H1 (cell line): ENCODE measurements at regions not wholly inside any gene's neighbourhood (a gene's known extent, or its start where the extent isn't known, plus 50 kb on each side); places are given as distances from the start of the nearest gene placed in this dataset.

Experiments used
- CTCF ChIA-PET: fragments of 300-600 bp; sonication (Branson Sonifier 250); formaldehyde crosslinking; loops from one replicate; lab custom pipeline; 2021; ENCODE audit not compliant: partially characterized antibody; lab: Charles Lee
- POLR2A ChIA-PET: fragments of 300-600 bp; sonication (Branson Sonifier 250); formaldehyde crosslinking; loops from one replicate; lab custom pipeline; 2021; ENCODE audit warnings: inconsistent platforms; ENCODE audit not compliant: partially characterized antibody; lab: Charles Lee
- DNase-seq, 2 experiments: peaks; one replicate each; pipeline versions ENCODE4 v3.0.0 to v3.0.0-alpha.2; 2010 to 2022; ENCODE audit warnings: low spot score in 2 of 2, low read depth in 1 of 2, mixed read lengths in 1 of 2
- FAIRE-seq: peaks from 2 replicates; lab custom pipeline; 2011; peaks lifted over from hg19 to GRCh38; lab: Jason Lieb, UNC
- H2AFZ ChIP-seq: 2 replicates; pipeline ENCODE4 v1.8.1; 2012; ENCODE audit warnings: low read length, inconsistent platforms
- H2AK5ac ChIP-seq: 2 replicates; pipeline ENCODE4 v1.6.1; 2013; ENCODE audit warnings: low read depth, low read length
- H2BK120ac ChIP-seq: replicated peaks from 2 replicates; pipeline ENCODE3; 2013; ENCODE audit warnings: low read depth, low read length, inconsistent platforms
- H2BK12ac ChIP-seq: 2 replicates; pipeline ENCODE4 v1.6.1; 2013; ENCODE audit warnings: low read depth, low read length
- H2BK15ac ChIP-seq: 2 replicates; pipeline ENCODE4 v1.6.1; 2013; ENCODE audit warnings: low read length
- H2BK20ac ChIP-seq: 2 replicates; pipeline ENCODE4 v1.6.1; 2013; ENCODE audit warnings: low read length
- H2BK5ac ChIP-seq: 2 replicates; pipeline ENCODE4 v1.6.1; 2013; ENCODE audit warnings: low read depth, low read length
- H3K14ac ChIP-seq: 2 replicates; pipeline ENCODE4 v1.6.1; 2013; ENCODE audit warnings: inconsistent platforms; ENCODE audit not compliant: insufficient read length
- H3K18ac ChIP-seq: 2 replicates; pipeline ENCODE4 v1.6.1; 2013; ENCODE audit warnings: low read length; ENCODE audit errors: extremely low read depth
- H3K23ac ChIP-seq: 2 replicates; pipeline ENCODE4 v1.6.1; 2013; ENCODE audit warnings: inconsistent platforms; ENCODE audit not compliant: insufficient read length
- H3K23me2 ChIP-seq: 2 replicates; pipeline ENCODE4 v1.6.1; 2013; ENCODE audit warnings: low read depth, low read length
- H3K27ac ChIP-seq: 2 replicates; pipeline ENCODE4 v1.6.1; 2011; ENCODE audit warnings: low read depth, low read length, inconsistent platforms
- H3K27me3 ChIP-seq, 4 experiments: replicated peaks in 1 of 4; 1 replicate in 1 of 4; 2 replicates in 3 of 4; pipeline versions ENCODE4 v1.6.1 to v1.8.1; 2011 to 2013; ENCODE audit warnings: low read length in 3 of 4, mild to moderate bottlenecking in 3 of 4, inconsistent platforms in 2 of 4, mixed read lengths in 2 of 4, moderate library complexity in 1 of 4; ENCODE audit not compliant: control insufficient read depth in 3 of 4, insufficient read depth in 3 of 4; ENCODE audit errors: extremely low read depth in 1 of 4
- H3K36me3 ChIP-seq, 4 experiments: 2 replicates each; pipeline versions ENCODE4 v1.6.1 to v1.8.1; 2011 to 2013; ENCODE audit warnings: mild to moderate bottlenecking in 4 of 4, low read length in 3 of 4, moderate library complexity in 2 of 4, control low read depth in 1 of 4, inconsistent platforms in 1 of 4; ENCODE audit not compliant: insufficient read depth in 4 of 4, control insufficient read depth in 2 of 4
- H3K4ac ChIP-seq: replicated peaks from 2 replicates; pipeline ENCODE3; 2013; ENCODE audit warnings: low read length, low read depth, mixed read lengths, inconsistent platforms; ENCODE audit not compliant: insufficient read length
- H3K4me1 ChIP-seq, 4 experiments: replicated peaks in 1 of 4; 1 replicate in 1 of 4; 2 replicates in 3 of 4; pipeline versions ENCODE4 v1.6.1 to v1.8.1; 2011 to 2013; ENCODE audit warnings: low read length in 3 of 4, inconsistent platforms in 2 of 4, mixed read lengths in 1 of 4; ENCODE audit not compliant: insufficient read depth in 4 of 4, control insufficient read depth in 3 of 4
- H3K4me2 ChIP-seq, 2 experiments: 2 replicates each; pipeline versions ENCODE4 v1.6.1 to v1.8.1; 2011 to 2013; ENCODE audit warnings: low read depth in 2 of 2, low read length in 2 of 2, control low read depth in 1 of 2, inconsistent platforms in 1 of 2, mild to moderate bottlenecking in 1 of 2; ENCODE audit not compliant: insufficient read depth in 1 of 2
- H3K4me3 ChIP-seq, 4 experiments: fragments of 200-600, 300-600 bp in 1 of 4; sonication (generic), shearing (Covaris generic), sonication (Bioruptor Twin) in 1 of 4; 2 replicates each; pipeline versions ENCODE4 v1.5.1 to v1.8.1; 2011 to 2016; ENCODE audit warnings: low read length in 4 of 4, low read depth in 3 of 4, control low read depth in 2 of 4, inconsistent platforms in 2 of 4, mild to moderate bottlenecking in 2 of 4, mixed read lengths in 1 of 4, moderate library complexity in 1 of 4; ENCODE audit not compliant: insufficient read depth in 2 of 4; ENCODE audit errors: extremely low read depth in 1 of 4
- H3K56ac ChIP-seq: replicated peaks from 2 replicates; pipeline ENCODE3; 2013; ENCODE audit warnings: low read depth, mild to moderate bottlenecking, mixed read lengths, low read length, inconsistent platforms; ENCODE audit not compliant: insufficient read length
- H3K79me1 ChIP-seq: 2 replicates; pipeline ENCODE4 v1.6.1; 2013; ENCODE audit warnings: low read depth, low read length, control low read depth
- H3K79me2 ChIP-seq, 2 experiments: 2 replicates each; pipeline versions ENCODE4 v1.6.1 to v1.8.1; 2012 to 2013; ENCODE audit warnings: low read length in 2 of 2, mild to moderate bottlenecking in 2 of 2, inconsistent platforms in 1 of 2; ENCODE audit not compliant: insufficient read depth in 2 of 2, control insufficient read depth in 1 of 2
- H3K9ac ChIP-seq, 4 experiments: replicated peaks in 1 of 4; 1 replicate in 1 of 4; 2 replicates in 3 of 4; pipeline versions ENCODE4 v1.6.1 to v1.8.1; 2011 to 2013; ENCODE audit warnings: low read depth in 3 of 4, low read length in 3 of 4, control low read depth in 2 of 4, mild to moderate bottlenecking in 2 of 4, moderate library complexity in 2 of 4, inconsistent platforms in 1 of 4; ENCODE audit errors: extremely low read depth in 1 of 4
- H3K9me3 ChIP-seq, 2 experiments: 2 replicates each; pipeline versions ENCODE4 v1.6.1 to v1.8.1; 2012 to 2013; ENCODE audit warnings: mild to moderate bottlenecking in 2 of 2, moderate library complexity in 2 of 2, control low read depth in 1 of 2, inconsistent platforms in 1 of 2, low read depth in 1 of 2, low read length in 1 of 2, mixed read lengths in 1 of 2; ENCODE audit not compliant: insufficient read depth in 2 of 2
- H4K20me1 ChIP-seq, 2 experiments: replicated peaks in 1 of 2; 2 replicates each; pipeline versions ENCODE3 to v1.8.1; 2011 to 2013; ENCODE audit warnings: inconsistent platforms in 2 of 2, low read length in 2 of 2, mild to moderate bottlenecking in 1 of 2; ENCODE audit not compliant: insufficient read depth in 2 of 2, control insufficient read depth in 1 of 2
- H4K5ac ChIP-seq: 2 replicates; pipeline ENCODE4 v1.6.1; 2013; ENCODE audit warnings: low read length, low read depth, mixed read lengths, inconsistent platforms; ENCODE audit not compliant: insufficient read length
- H4K8ac ChIP-seq: 2 replicates; pipeline ENCODE4 v1.8.0; 2013; ENCODE audit warnings: mild to moderate bottlenecking, moderate library complexity, low read length, inconsistent platforms; ENCODE audit not compliant: insufficient read depth; ENCODE audit errors: extremely low read depth
- H4K91ac ChIP-seq: replicated peaks from 2 replicates; pipeline ENCODE3; 2013; ENCODE audit warnings: low read length, mixed read lengths, inconsistent platforms; ENCODE audit not compliant: insufficient read length
- CBX8 ChIP-seq: fragments of 300-800, 300-1000 bp; sonication (generic); IDR thresholded peaks from 2 replicates; pipeline ENCODE4 v1.7.1; 2016; ENCODE audit warnings: low read depth, low read length, borderline replicate concordance
- CTBP2 ChIP-seq: IDR thresholded peaks from 2 replicates; pipeline ENCODE4 v1.7.0; 2011; ENCODE audit warnings: borderline replicate concordance, mild to moderate bottlenecking, moderate library complexity, mixed read lengths, low read length; ENCODE audit not compliant: insufficient read depth, insufficient read length
- EGR1 ChIP-seq: IDR thresholded peaks from 2 replicates; pipeline ENCODE4 v1.6.1; 2011; ENCODE audit warnings: low read depth, low read length, borderline replicate concordance
- FOSL1 ChIP-seq: IDR thresholded peaks from 2 replicates; pipeline ENCODE4 v1.6.1; 2011; ENCODE audit warnings: mild to moderate bottlenecking, low read depth, low read length, moderate library complexity; ENCODE audit not compliant: insufficient read depth
- GTF2F1 ChIP-seq: IDR thresholded peaks from 2 replicates; pipeline ENCODE4 v1.6.1; 2012; ENCODE audit warnings: low read depth, low read length, improper control_type of control experiment, borderline replicate concordance
- JUN ChIP-seq: IDR thresholded peaks from 2 replicates; pipeline ENCODE4 v1.6.1; 2011; ENCODE audit warnings: low read depth, mild to moderate bottlenecking, improper control_type of control experiment, low read length
- NRF1 ChIP-seq: IDR thresholded peaks from 2 replicates; pipeline ENCODE4 v1.6.1; 2011; ENCODE audit warnings: mild to moderate bottlenecking, low read depth, low read length, improper control_type of control experiment
- POU5F1 ChIP-seq: IDR thresholded peaks from 2 replicates; pipeline ENCODE4 v1.6.1; 2011; ENCODE audit warnings: low read depth, mild to moderate bottlenecking, low read length, moderate library complexity
- RFX5 ChIP-seq: IDR thresholded peaks from 2 replicates; pipeline ENCODE4 v1.6.1; 2011; ENCODE audit warnings: low read depth, low read length, improper control_type of control experiment, borderline replicate concordance
- RXRA ChIP-seq: IDR thresholded peaks from 2 replicates; pipeline ENCODE4 v1.6.1; 2011; ENCODE audit warnings: low read depth, mild to moderate bottlenecking, low read length, moderate library complexity; ENCODE audit not compliant: insufficient read depth
- TAF7 ChIP-seq: optimal IDR thresholded peaks from 2 replicates; pipeline ENCODE3; 2011; ENCODE audit warnings: low read depth, mild to moderate bottlenecking, inconsistent platforms, low read length, moderate library complexity, borderline replicate concordance
- TCF12 ChIP-seq: IDR thresholded peaks from 2 replicates; pipeline ENCODE4 v1.6.1; 2011; ENCODE audit warnings: low read depth, mild to moderate bottlenecking, low read length
- WGBS, 2 experiments: shearing (Covaris generic) in 1 of 2; methylation state at CpG; one replicate each; pipeline versions ENCODE4 v1.1.6 to v1.1.7; 2013 to 2015; ENCODE audit warnings: low lambda C conversion rate in 2 of 2, mixed read lengths in 2 of 2, inconsistent platforms in 1 of 2, low coverage in 1 of 2, missing lambda C conversion rate in 1 of 2; ENCODE audit not compliant: insufficient replicate concordance in 2 of 2, insufficient coverage in 1 of 2, insufficient read length in 1 of 2; ENCODE audit errors: extremely low coverage in 1 of 2, missing lambda C conversion rate in 1 of 2; 5-methylcytosine and 5-hydroxymethylcytosine counted together
- TF ChIP-seq, protein P1 (sequence below): IDR thresholded peaks from 2 replicates; pipeline ENCODE4 v1.6.1; 2012; ENCODE audit warnings: inconsistent platforms

DNA sequence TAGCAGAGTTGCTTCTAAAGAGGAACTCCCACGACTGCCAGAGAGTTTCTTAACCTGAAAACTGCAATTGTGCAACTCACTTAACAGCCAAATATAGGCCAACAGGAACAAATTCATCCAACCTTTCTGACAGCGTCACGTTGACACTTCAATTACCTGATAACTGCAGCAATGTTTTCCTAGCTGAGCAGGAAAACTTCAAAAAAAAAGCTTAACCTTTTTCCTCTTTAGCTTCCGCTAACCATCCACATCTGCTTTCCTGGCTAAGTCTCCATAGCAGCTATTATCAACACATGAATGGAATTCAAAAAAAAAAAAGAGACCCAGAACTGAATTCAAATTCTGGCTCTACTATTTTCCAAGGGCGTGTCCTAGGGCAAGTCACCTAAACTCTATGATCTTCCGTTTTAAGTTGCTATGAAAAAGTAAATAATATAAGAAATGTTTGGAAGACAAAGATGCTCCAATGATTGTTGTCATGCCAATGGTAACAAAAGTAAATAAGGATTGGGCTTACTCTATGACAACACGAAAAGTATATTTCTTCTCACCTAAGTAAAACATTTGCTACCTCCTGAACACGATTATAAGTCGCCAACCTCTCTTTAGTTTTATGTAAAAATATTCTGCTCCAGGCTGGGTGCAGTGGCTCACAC is 524.6 kb upstream of the JARID2 start:
- H3K9me3 ChIP-seq = no peaks in the 10 kb centered on the region
- H3K4me1 ChIP-seq = peaks cover 0 to 4% (median 0%) of the 10 kb centered on the region in 4 experiments; a peak in 1 of 7 replicates
- TF ChIP-seq CBX8 (no peak), JUN (no peak), POU5F1 (no peak), EGR1 (no peak), CTBP2 (no peak), FOSL1 (no peak), RXRA (no peak), NRF1 (no peak), TAF7 (no peak), RFX5 (no peak), TCF12 (no peak), GTF2F1 (no peak)
- TF ChIP-seq, protein P1, sequence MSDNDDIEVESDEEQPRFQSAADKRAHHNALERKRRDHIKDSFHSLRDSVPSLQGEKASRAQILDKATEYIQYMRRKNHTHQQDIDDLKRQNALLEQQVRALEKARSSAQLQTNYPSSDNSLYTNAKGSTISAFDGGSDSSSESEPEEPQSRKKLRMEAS = no peak
- H4K5ac ChIP-seq = no peak overlapping the region
- H4K20me1 ChIP-seq = no peaks in the 10 kb centered on the region
- no peak overlapping the region for H2AK5ac ChIP-seq
- H3K56ac ChIP-seq = no peak overlapping the region
- H3K27me3 ChIP-seq = no peaks in the 10 kb centered on the region; a peak in 1 of 7 replicates
- no peak overlapping the region for H2BK12ac ChIP-seq
- DNase-seq (no peak), FAIRE-seq (no peak)
- H2BK20ac ChIP-seq = no peak overlapping the region
- H4K91ac ChIP-seq = no peak overlapping the region
- H3K27ac ChIP-seq = no peak overlapping the region
- no peak overlapping the region for H3K4me2 ChIP-seq
- 87% methylated on average over 9 of the region's 9 CpGs; no CpG with 5 or more reads in 1 of the 2 experiments for WGBS, 2 experiments
- CTCF ChIA-PET = no interaction called here
- no peaks in the 10 kb centered on the region for H3K23me2 ChIP-seq
- no peaks in the 10 kb centered on the region; the same call in 1 of the 2 replicates for H3K79me1 ChIP-seq
- H3K9ac ChIP-seq = no peak overlapping the region
- H4K8ac ChIP-seq = no peak overlapping the region
- no peak overlapping the region for H3K14ac ChIP-seq
- POLR2A ChIA-PET = no interaction called here
- no peak overlapping the region for H3K4me3 ChIP-seq
- no peak overlapping the region for H3K18ac ChIP-seq
- no peaks in the 10 kb centered on the region for H3K36me3 ChIP-seq
- peak overlapping the region; percentile 31 for H2BK120ac ChIP-seq
- no peak overlapping the region for H3K23ac ChIP-seq
- no peak overlapping the region for H3K4ac ChIP-seq
- no peak overlapping the region for H2BK5ac ChIP-seq
- H2BK15ac ChIP-seq = no peak overlapping the region
- H3K79me2 ChIP-seq = no peaks in the 10 kb centered on the region
- no peak overlapping the region for H2AFZ ChIP-seq
